B cell (primary cell): ENCODE measurements at regions not wholly inside any gene's neighbourhood (a gene's known extent, or its start where the extent isn't known, plus 50 kb on each side); places are given as distances from the start of the nearest gene placed in this dataset.
"Not testable (repeated sequence)": the region's sequence is repeated elsewhere in the genome, so short reads cannot be mapped to it uniquely, and the experiment has no call there.

Source experiments
- ATAC-seq: fragments of 200-7000 bp; cut with Tn5 transposase; one replicate; pipeline ENCODE4 v1.10.0; 2021; ENCODE audit warnings: low read depth, mild to moderate bottlenecking, moderate number of reproducible peaks, moderate library complexity
- CTCF ChIA-PET: fragments of 350-600 bp; sonication (Branson Sonifier 250); formaldehyde crosslinking; loops from one replicate; lab custom pipeline; 2021; ENCODE audit warnings: antibody characterized with exemption, inconsistent platforms; lab: Charles Lee
- POLR2A ChIA-PET: fragments of 350-600 bp; sonication (Branson Sonifier 250); formaldehyde crosslinking; loops from one replicate; lab custom pipeline; 2021; ENCODE audit warnings: antibody characterized with exemption; lab: Charles Lee
- DNase-seq: peaks from one replicate; pipeline ENCODE4 v3.0.0; 2013
- H2AFZ ChIP-seq: 2 replicates; pipeline ENCODE4 v1.6.1; 2012; ENCODE audit warnings: mild to moderate bottlenecking, low read depth, low read length; ENCODE audit not compliant: insufficient read depth, poor library complexity, severe bottlenecking
- H3K27ac ChIP-seq, 2 donors: 1 replicate in 1 of 2; 2 replicates in 1 of 2; pipeline ENCODE4 v1.5.1; 2012 to 2013; ENCODE audit warnings: low read length in 2 of 2, mild to moderate bottlenecking in 2 of 2, moderate library complexity in 1 of 2
- H3K27me3 ChIP-seq, 4 experiments: fragments of 200-600 bp in 1 of 4; sonication (generic) in 1 of 4; replicated peaks in 1 of 4; 1 replicate in 2 of 4; 2 replicates in 2 of 4; pipeline versions ENCODE4 v1.6.1 to v1.7.0; 2013 to 2016; ENCODE audit warnings: low read length in 3 of 4, mild to moderate bottlenecking in 2 of 4, mixed read lengths in 1 of 4, moderate library complexity in 1 of 4; ENCODE audit not compliant: insufficient read depth in 4 of 4, control insufficient read depth in 3 of 4; ENCODE audit errors: control extremely low read depth in 1 of 4
- H3K36me3 ChIP-seq, 2 experiments: replicated peaks in 1 of 2; 1 replicate in 1 of 2; 2 replicates in 1 of 2; pipeline versions ENCODE4 v1.6.1 to v1.7.1; 2013; ENCODE audit warnings: low read length in 1 of 2; ENCODE audit not compliant: insufficient read depth in 2 of 2, control insufficient read depth in 1 of 2; ENCODE audit errors: control extremely low read depth in 1 of 2, extremely low read depth in 1 of 2
- H3K4me1 ChIP-seq, 2 donors: fragments of 200-600 bp in 1 of 2; sonication (generic) in 1 of 2; 1 replicate in 1 of 2; 2 replicates in 1 of 2; pipeline versions ENCODE4 v1.5.1 to v1.6.1; 2013 to 2017; ENCODE audit warnings: low read length in 2 of 2; ENCODE audit not compliant: control insufficient read depth in 2 of 2, insufficient read depth in 2 of 2
- H3K4me2 ChIP-seq: replicated peaks from 2 replicates; pipeline ENCODE3; 2012; ENCODE audit warnings: mild to moderate bottlenecking, low read depth, low read length; ENCODE audit not compliant: poor library complexity, severe bottlenecking
- H3K4me3 ChIP-seq, 5 experiments: fragments of 200-600 bp in 1 of 5; sonication (generic) in 1 of 5; 1 replicate in 3 of 5; 2 replicates in 2 of 5; pipeline versions ENCODE4 v1.5.1 to v1.7.0; 2011 to 2016; ENCODE audit warnings: low read length in 4 of 5, mild to moderate bottlenecking in 4 of 5, low read depth in 2 of 5, control low read depth in 1 of 5, moderate library complexity in 1 of 5; ENCODE audit not compliant: insufficient read depth in 1 of 5; ENCODE audit errors: control extremely low read depth in 1 of 5, extremely low read depth in 1 of 5
- H3K79me2 ChIP-seq: fragments of 200-600 bp; sonication (generic); one replicate; pipeline ENCODE4 v1.6.0; 2016; ENCODE audit warnings: low read length; ENCODE audit not compliant: control insufficient read depth, insufficient read depth
- H3K9ac ChIP-seq: fragments of 200-600 bp; sonication (generic); 2 replicates; pipeline ENCODE4 v1.6.1; 2017; ENCODE audit warnings: mild to moderate bottlenecking, low read length, moderate library complexity
- H3K9me3 ChIP-seq, 3 donors: one replicate each; pipeline versions ENCODE4 v1.6.1 to v1.7.1; 2013; ENCODE audit warnings: low read length in 2 of 3; ENCODE audit not compliant: control insufficient read depth in 2 of 3, insufficient read depth in 1 of 3; ENCODE audit errors: control extremely low read depth in 1 of 3
- H4K20me1 ChIP-seq: 2 replicates; pipeline ENCODE4 v1.6.0; 2012; ENCODE audit warnings: mild to moderate bottlenecking, low read length; ENCODE audit not compliant: insufficient read depth, control insufficient read depth, poor library complexity, severe bottlenecking
- H3K27ac Mint-ChIP-seq: one replicate; pipeline ENCODE4 v1.8.0; 2021; ENCODE audit warnings: mixed read lengths
- H3K27me3 Mint-ChIP-seq: one replicate; pipeline ENCODE4 v1.8.0; 2021; ENCODE audit warnings: mixed read lengths
- H3K4me1 Mint-ChIP-seq: one replicate; pipeline ENCODE4 v1.8.0; 2021; ENCODE audit warnings: mixed read lengths
- H3K4me3 Mint-ChIP-seq: one replicate; pipeline ENCODE4 v1.8.0; 2021; ENCODE audit warnings: mixed read lengths
- H3K9me3 Mint-ChIP-seq: one replicate; pipeline ENCODE4 v1.8.0; 2022; ENCODE audit warnings: mixed read lengths; ENCODE audit not compliant: insufficient read depth
- EZH2 ChIP-seq: IDR thresholded peaks from 2 replicates; pipeline ENCODE4 v1.6.1; 2012; ENCODE audit warnings: borderline replicate concordance, low read depth, mild to moderate bottlenecking, moderate library complexity, low read length; ENCODE audit not compliant: insufficient read depth, poor library complexity, severe bottlenecking
- WGBS: methylation state at CpG from one replicate; pipeline ENCODE4 v1.1.5; 2013; ENCODE audit warnings: missing lambda C conversion rate; ENCODE audit not compliant: insufficient coverage; 5-methylcytosine and 5-hydroxymethylcytosine counted together
- intact Hi-C: fragments of 100-400 bp; cut with micrococcal nuclease; formaldehyde crosslinking; loops from one replicate; pipeline ENCODE4 v1.10.0; 2022
- TF ChIP-seq, protein P1 (sequence below): fragments of 200-600 bp; IDR thresholded peaks from one replicate; pipeline ENCODE4 v1.8.0; 2022; ENCODE audit warnings: antibody characterized with exemption, mild to moderate bottlenecking

DNA sequence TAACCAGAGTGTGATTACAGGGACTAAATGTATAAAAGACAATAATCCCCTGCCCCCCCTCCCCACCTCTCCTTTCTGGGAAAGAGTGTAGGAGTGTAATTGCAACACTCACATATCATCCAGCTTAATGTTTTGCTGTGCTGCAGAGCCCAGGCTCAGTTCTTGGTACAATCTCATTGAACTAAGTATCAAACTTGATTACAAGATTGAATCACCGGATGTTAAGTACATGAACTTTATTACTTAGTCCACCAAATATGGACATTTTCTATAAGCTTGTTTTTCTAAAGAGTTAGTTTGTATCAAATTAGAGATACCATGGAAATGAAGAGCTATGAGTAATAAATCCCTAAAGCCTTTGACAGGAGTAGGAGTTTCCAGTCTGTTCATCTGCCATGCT, 559.1 kb downstream of the ZNF674 start:
- intact Hi-C loops: no loop called here
- Histone ChIP-seq H4K20me1 (no peaks in the 10 kb centered on the region), H3K4me3 (no peak overlapping the region), H3K79me2 (no peaks in the 10 kb centered on the region), H3K9ac (no peak overlapping the region), H3K4me2 (no peak overlapping the region), H3K27me3 (no peaks in the 10 kb centered on the region), H3K36me3 (no peaks in the 10 kb centered on the region), H3K9me3 (peaks cover 0 to 4% (median 0%) of the 10 kb centered on the region in 3 donors), H3K4me1 (no peaks in the 10 kb centered on the region), H2AFZ (no peak overlapping the region), H3K27ac (no peak overlapping the region)
- ChIA-PET CTCF (no interaction called here), POLR2A (no interaction called here)
- Mint-ChIP-seq H3K27me3 (no peaks in the 10 kb centered on the region), H3K9me3 (no peaks in the 10 kb centered on the region), H3K4me1 (no peaks in the 10 kb centered on the region), H3K27ac (no peak overlapping the region), H3K4me3 (no peak overlapping the region)
- no CpG with 5 or more reads among the region's 1 CpG for WGBS
- TF ChIP-seq, protein P1, sequence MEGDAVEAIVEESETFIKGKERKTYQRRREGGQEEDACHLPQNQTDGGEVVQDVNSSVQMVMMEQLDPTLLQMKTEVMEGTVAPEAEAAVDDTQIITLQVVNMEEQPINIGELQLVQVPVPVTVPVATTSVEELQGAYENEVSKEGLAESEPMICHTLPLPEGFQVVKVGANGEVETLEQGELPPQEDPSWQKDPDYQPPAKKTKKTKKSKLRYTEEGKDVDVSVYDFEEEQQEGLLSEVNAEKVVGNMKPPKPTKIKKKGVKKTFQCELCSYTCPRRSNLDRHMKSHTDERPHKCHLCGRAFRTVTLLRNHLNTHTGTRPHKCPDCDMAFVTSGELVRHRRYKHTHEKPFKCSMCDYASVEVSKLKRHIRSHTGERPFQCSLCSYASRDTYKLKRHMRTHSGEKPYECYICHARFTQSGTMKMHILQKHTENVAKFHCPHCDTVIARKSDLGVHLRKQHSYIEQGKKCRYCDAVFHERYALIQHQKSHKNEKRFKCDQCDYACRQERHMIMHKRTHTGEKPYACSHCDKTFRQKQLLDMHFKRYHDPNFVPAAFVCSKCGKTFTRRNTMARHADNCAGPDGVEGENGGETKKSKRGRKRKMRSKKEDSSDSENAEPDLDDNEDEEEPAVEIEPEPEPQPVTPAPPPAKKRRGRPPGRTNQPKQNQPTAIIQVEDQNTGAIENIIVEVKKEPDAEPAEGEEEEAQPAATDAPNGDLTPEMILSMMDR: no peak
- TF ChIP-seq EZH2: no peak
- ATAC-seq (no peak), DNase-seq (no peak)

DNA sequence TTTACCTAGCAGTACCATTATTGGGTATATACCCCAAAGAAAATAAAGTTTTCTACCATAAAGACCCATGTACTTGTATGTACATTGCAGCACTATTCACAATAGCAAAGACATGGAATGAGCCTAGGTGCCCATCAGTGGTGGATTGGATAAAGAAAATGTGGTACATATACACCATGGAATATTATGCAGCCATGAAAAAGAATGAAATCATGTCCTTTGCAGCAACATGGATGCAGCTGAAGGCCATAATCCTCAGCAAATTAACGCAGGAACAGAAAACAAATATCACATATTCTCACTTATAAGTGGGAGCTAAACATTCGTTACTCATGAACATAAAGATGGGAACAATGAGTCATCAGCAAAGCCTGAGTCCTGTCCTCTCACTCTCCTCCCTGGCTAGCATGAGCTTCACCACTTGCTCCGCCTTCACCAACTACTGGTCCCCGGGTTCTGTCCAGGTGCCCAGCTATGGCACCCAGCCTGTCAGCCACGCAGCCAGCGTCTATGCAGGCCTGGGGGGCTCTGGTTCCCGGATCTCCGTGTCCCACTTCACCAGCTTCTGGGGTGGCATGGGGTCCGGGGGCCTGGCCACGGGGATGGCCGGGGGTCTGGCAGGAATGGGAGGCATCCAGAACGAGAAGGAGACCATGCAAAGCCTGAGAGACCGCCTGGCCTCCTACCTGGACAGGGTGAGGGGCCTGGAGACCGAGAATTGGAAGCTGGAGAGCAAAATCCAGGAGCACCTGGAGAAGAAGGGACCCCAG, 562.1 kb downstream of the ZNF674 start:
- H3K9ac ChIP-seq, H3K4me1 ChIP-seq, H3K9me3 Mint-ChIP-seq, H3K4me3 ChIP-seq, intact Hi-C loops, DNase-seq, H3K4me2 ChIP-seq, H2AFZ ChIP-seq, H3K27ac ChIP-seq, H3K4me1 Mint-ChIP-seq, POLR2A ChIA-PET, H3K27ac Mint-ChIP-seq, H4K20me1 ChIP-seq, H3K4me3 Mint-ChIP-seq, CTCF ChIA-PET, H3K27me3 ChIP-seq, H3K27me3 Mint-ChIP-seq, ATAC-seq, H3K36me3 ChIP-seq, H3K9me3 ChIP-seq, H3K79me2 ChIP-seq: not testable (repeated sequence)
- 88% methylated on average over 10 of the region's 14 CpGs for WGBS
